ENCODE measurements at regions not wholly inside any gene's neighbourhood (a gene's known extent, or its start where the extent isn't known, plus 50 kb on each side); places are given as distances from the start of the nearest gene placed in this dataset.

DNA sequence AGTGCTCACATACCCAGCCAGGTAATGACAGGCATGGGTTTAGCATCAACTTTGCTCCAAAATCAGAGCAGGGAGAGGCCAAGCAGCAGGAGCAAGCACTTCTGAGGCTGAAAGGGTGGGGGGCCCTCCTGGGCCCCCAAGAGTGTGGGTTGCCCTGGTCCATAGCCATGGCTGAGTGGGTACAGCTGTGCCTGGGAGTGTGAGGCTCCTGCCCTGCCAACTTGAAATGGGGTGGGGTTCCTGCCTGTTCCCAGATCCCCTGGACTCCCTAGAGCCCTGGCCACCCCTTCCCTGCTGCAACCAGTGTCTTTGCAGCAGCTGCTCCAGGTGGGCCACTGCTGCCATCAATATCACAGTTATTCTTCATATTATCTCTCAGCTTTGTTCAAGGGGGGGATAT lies 1224.2 kb upstream of the GJE1 start:
- no peak for DNase-seq (ENCODE audit: low read depth)

DNA sequence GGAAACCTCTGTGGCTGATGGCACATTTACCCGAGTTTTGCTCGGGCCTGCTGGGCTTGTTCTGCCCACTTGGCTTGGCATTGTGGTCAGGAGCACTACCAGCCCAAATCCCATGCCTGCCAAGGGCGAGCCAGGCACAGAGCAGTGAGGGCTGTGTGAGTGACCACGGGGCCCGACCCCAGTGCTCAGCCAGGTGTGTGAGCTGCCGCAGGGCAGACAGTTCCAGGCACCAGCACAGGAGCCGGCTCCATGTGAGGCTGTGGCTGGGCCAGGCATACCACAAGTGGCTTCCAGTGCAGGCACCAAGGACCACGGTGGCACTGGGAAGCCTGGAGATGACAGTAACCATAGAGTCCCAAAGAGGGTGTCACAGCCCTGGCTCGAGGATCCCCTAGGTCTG lies 1225.5 kb upstream of the GJE1 start:
- DNase-seq (ENCODE audit: low read depth), result no peak

DNA sequence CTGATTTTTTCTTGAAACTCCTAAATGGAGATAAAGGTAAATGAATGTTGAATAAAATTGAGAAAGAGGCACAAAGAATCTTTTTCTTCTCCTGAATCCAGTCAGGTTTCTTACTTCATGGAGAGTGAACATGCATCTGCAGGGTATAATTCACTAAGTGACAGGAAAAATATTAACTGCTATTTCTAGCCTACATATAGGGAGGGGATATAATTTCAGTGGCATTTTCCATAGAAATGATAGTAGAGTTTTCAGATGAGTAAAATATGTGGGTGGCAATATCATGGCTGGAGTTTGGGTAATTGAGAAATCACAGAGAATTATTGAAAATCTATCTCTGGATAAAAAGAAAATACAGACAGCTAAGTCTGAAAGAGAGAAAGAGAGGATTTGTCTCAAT lies 1227.0 kb upstream of the GJE1 start:
- no peak for DNase-seq (ENCODE audit: low read depth)

DNA sequence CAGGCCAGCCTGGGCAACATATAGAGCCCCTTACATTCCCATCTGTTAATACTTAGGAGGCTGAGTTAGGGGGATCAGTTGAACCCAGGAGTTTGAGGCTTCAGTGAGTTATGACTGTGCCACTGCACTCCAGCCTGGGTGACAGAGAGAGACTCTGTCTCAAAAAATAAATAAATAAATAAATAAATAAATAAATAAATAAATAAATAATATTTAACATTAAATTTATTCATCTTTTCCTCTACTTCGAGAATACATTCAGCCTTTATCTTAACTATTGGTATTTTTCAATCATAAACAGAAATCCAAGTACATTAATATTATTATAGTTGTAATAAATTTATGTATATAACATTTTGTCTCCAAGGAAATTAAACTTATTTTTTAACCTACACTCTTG lies 1227.7 kb upstream of the GJE1 start:
- no peak for DNase-seq (ENCODE audit: low read depth)

DNA sequence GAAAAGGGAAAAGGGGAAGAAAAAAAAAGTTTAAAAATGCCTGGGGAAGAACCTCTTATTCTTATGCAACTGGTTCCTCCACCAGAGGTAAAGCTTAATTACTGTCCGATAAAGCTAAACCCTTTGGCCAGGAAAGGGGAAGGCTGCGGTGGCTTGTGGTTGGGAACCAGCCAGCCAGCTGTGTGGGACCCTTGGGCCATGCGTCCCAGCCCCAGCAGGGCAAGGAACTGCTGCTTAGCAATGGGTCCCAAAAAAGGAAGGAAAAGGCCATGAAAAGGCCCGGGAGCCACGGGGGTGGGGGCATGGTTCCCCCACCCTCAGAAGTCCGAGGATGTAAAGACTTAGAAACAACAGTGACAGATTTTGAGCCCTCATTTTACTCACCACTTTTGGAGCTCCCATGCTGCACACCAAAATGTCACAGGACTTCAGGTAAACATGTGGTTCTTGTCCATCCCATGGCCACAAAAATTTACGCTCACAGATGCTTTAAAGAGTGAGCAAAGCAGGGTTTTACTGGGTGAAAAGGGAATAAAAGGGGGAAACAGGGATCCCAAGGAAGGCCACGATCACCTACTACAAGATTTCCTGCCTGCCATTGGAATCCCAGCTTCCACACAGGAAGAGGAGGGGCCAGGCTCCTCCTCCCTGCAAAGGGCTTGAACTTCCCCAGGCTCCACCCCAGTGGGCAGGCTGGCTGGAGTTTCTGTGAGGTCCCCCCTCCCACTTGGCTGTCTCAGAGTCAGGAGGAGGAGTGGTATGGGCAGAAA lies 1234.7 kb upstream of the GJE1 start:
- DNase-seq (ENCODE audit: low read depth), result no peak

DNA sequence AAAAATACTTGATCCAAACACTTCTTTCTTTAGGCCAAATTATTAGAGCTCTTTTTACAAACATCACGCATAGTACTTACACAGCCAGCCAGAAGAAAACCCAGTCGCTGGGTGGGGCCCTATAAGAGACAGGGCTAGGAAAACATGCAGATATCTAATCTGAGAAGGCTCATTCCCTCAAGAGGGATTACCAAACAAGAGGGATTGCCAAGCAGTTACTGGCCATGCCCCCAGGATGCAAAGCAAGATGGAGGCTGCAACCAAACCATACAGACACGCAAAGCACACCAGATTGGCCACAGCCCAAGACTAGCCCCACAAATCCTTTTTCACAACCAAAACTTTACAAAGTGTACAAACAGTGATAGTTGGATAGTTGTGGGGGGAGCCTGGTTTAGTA lies 1235.4 kb upstream of the GJE1 start:
- no peak for DNase-seq (ENCODE audit: low read depth)

DNA sequence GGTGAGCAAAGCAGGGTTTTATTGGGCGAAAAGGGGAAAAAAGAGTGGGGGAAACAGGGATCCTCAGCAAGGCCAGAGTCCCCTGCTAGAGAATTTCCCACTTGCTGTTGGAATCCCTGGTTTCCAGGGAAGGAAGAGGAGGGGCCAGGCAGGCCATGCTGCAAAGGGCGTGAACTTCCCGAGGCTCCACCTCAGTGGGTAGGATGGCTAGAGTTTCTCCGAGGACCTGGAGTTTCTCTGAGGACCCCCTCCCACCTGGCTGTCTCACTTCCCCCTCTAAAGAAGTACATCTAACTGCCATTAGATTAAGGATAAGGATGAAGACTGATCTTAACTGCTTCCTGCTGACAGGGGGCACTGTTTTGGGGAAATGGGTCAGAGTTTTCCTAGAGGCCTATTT lies 1239.3 kb upstream of the GJE1 start:
- no peak for DNase-seq (ENCODE audit: low read depth)

DNA sequence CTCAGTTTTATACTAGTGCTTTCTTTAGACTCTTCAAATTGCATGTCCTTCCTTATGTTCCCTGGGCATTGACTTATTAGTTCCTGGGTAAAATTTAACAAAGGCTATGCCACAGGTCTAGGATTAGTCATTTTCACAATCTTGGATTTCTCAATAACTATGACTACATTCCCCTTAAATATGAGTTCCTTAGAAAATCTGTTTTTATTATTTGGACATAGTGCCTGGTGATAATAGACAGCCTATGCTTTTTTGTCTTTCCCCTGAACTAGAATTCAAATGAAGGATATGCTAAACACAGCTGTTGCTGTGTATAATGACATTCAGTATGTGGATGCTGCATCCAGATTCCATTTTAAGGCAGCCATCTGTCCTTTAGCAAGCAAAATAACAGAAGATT lies 1252.8 kb upstream of the GJE1 start:
- peak; percentile 47 for DNase-seq (ENCODE audit: low read depth)

DNA sequence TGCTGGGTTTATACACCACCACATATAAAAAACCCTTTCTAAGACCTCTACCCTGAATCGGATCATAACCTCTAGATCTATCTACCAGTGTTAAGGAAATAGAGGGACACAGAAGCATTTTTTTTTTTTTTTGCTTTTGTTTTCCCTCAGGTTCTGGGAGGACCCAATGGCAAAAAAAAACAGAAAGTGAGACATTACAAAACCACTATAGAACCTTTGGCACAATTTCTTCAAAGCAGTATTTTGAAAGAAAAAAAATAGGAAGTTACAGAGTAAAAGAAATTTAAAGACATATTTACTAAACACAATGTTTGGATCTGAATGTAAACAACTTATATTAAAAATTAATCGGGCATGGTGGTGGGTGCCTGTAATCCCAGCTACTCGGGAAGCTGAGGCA lies 1258.7 kb upstream of the GJE1 start:
- no peak for DNase-seq (ENCODE audit: low read depth)

DNA sequence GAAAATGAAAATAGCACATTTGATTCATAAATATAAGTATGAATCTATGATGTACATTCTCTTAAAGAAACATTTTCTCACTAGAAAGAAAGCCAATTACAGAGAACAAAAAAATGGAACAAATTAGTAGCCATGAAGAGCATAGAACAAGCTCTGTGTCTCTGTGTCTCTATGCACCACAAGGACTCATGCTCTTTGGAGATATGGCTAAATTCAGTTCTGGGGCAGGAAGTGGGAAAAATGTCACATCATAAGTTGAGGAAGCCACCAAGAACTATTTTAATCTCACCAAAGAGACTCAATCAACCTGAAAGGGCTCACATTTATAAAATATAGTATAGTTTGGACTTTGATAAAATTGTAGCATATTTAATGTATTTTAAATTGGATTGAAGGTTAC lies 1259.8 kb upstream of the GJE1 start:
- DNase-seq (ENCODE audit: low read depth), result no peak

DNA sequence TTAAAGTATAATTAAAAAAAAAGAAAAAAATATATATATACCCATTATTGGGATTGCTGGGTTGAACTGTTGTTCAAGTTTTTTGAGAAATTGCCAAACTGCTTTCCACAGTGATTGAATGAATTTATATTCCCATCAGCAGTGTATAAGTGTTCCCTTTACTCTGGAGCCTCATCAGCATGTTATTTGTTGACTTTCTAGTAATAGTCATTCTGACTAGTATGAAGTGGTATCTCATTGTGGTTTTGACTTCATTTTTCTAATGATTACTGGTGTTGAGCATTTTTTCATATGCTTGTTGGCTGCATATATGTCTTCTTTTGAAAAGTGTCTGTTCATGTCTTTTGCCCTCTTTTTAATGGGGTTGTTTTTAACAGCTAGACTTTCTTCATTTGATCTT lies 1260.8 kb upstream of the GJE1 start:
- peak; percentile 38 for DNase-seq (ENCODE audit: low read depth)

DNA sequence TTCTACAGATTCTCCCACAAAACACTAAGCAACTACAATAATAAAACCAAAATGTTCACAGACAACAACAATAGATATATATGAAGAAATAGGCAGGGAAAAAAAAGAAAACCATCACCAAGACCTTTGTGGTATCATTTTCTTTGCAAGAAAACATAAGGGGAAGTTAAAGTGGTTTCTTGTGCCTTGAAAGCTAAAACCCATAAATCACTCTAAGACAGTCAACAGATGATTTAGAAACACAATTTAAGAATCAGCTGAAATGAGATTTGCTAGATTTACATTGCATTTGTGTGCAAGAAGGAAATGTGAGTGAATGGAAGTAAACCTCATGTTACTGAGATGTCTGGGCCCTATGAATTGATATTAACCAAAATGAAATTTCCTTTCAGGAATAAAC lies 1265.4 kb upstream of the GJE1 start:
- no peak for DNase-seq (ENCODE audit: low read depth)

DNA sequence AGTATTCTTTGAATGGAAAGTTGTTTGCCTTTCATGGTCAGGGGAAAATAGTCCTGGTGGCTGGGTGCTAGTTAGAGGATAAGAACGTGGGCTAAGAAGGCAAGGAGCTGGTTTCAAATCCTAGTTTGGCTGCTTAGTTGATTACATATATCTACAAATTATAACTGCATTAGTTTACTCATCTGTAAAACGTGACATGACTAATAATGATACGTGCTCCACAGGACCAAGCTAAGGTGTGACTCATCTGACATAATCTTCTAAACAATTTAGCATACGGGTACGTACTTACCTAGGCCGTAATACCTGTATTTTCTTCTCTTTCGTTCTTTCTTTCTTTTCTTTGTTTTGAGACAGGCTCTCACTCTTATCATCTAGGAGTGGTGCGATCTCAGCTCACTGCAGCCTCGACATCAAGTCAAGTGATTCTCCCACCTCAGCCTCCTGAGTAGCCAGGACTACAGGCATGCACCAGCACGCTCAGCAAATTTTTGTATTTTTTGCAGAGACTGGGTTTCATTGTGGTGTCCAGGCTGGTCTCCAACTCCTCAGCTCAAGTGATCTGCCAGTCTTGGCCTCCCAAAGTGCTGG lies 1274.2 kb upstream of the GJE1 start:
- no peak for DNase-seq (ENCODE audit: low read depth)

DNA sequence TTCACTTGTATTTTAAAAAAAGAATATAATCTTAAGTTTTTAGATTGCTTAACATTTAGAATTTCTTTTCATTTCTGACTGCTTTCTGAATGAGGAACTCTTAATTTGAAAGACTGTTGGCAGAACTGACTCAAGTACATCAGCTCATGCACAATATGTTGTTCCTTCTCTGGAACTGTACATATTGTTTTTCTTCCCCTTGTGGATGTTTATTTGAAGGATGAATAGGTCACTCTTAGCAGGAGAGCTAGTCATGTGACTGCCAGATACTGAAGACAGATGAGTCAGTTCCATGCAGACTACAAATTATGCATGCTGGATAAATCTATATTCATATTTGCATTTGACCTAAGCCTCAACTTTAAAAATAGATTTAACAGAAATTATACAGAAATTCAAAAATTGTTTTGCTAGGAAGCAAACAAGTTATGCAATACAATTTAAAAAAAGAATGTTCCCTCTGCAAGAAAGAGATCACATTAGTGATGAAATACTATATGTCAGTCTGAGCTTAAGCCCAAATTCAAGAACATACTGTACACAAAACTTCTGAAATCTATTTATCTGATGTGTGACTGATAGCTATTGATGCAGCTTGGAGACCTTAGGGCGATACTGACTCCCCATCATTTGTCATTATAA lies 1274.9 kb upstream of the GJE1 start:
- peak; percentile 89 for DNase-seq (ENCODE audit: low read depth)

DNA sequence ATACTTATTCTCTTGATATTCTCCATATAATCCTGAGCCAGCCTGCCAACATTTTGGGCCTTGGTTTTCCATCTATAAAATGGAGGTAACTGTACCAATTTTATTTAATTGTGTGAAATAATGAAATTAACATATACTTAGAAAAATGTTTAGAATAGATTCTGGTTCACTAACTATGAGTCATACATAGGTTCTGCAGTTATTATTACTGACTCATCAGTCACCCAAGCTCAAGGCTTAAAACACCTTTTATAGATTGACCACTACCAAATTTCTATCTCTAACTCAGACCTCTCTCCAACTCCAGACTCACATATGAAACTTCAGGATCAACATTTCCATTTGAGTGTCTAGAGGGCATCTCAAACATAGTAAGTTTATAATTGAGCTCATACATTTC lies 1277.2 kb upstream of the GJE1 start:
- DNase-seq (ENCODE audit: low read depth), result no peak

DNA sequence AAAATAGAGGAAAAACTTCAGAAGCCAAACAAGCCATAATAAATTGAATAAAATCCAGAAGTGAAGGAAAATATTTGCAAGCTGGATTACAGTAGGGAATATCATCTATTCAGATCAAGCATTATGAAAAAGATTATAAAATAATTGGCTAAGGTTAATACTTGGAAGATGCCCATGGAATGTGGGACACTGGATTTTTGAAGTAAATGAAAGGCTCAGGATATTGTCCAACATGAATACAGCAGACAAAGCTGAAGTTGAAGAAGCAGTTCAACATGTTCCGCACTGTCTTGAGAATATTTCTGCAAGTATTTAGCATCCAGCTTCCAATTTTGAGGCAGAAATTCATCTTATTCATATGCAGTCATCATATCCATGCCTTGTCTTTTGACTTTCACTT lies 1278.4 kb upstream of the GJE1 start:
- DNase-seq (ENCODE audit: low read depth), result no peak

DNA sequence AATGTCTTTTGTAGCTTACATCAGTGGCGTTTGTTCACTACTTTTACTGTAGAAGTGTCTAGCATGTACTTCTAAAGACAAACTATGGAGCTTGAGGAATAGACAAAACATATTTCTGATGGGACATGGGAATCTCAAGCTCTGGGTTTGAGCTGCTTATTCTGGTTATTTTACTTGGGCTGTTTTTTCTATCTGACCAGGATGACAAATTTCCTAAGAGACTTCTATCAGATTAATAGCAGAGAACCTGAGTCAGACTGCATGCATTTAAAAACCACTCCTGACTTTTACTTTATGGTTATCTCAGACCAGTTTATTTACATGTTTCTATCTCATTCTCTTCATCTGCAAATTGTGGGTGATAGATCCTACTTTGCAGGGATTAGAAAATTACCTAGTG lies 1282.3 kb upstream of the GJE1 start:
- DNase-seq (ENCODE audit: low read depth), result peak; percentile 41

DNA sequence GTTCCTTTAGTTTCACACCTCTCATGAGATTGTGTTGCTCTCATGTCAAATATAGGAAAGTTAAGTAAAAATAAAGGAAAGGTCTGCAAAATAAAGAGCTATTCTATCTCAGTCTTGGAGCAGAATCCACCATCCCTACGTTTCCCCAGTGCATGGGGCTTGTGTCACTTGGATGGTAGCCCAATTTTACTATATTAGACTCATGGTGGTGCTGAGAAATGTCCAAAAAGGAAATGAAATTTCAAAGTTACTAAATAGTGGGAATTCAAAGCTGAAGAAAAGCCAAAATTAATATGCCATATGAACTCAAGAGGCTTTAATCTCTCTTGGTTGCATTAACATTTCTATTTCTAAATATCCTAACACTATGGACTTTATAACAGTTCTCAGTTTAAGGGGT lies 1283.3 kb upstream of the GJE1 start:
- DNase-seq (ENCODE audit: low read depth), result no peak

DNA sequence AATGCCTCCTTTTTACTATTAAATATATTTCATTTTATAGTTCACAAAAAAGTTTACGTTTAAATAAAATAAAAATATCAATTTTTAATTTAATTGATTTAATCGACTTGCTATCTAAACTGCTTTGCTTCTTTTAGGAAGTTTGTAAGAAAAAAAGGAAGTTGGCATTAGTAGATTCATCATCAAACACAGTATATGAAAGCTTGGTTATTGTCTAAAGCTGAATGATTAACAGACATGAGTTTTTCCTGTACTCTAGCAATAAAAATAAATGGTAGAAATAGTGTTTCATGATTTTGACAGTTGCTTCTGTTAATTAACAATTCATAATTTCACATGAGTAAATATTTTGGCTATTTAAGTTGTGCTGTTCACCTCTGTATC lies 1285.5 kb upstream of the GJE1 start:
- DNase-seq (ENCODE audit: low read depth), result no peak

DNA sequence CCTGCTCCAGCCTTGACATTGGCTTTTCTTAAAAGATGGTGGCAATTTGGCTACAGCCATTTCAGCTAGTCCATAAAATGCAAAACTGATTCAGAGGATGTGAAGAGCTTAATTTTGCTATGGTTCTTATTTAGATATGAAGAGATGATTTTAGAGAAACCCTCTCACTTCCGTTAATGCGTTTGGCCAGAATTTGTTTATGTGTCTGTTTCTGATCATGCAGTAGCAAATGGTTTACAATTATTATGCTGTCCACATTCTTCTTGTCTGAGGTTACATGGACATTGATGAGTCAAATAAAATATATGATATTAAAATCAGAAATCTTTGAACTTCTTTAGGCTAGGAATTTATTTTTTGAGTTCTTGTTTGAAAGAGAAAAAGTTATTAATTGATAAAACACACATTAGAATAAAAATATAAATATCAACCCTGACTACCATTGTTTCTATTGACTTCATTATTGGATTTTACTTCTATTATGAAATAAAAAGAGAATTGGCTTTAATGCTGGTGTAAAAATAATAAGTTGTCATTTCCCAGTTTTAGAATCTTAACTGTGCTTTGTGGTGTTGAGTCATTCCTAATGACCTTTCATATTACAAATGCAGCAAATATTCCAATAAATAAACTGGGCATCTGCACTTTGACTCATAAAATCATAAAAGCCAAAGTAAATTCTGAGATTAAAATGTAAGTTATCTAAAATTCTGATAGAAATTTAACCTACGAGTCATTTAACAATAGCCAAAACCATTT lies 1286.0 kb upstream of the GJE1 start:
- peak; percentile 70 for DNase-seq (ENCODE audit: low read depth)

DNA sequence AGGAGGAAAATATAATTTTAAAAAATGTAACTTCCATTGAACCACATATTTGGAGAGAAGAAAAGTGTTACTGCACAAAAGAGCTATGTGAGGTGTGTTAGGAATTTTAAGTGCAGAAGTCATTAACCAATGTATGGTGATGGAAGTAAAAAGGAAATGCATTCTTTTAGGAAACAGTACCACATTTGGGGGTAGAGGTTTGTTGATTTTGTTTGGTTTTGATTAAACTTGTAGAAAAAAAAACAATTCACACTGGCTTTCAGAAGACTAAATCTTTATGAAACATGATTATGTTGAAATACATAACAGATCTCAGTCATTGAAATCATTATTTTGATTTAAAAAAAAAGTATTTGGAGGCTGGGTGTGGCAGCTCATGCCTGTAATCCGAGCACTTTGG lies 1287.0 kb upstream of the GJE1 start:
- DNase-seq (ENCODE audit: low read depth), result no peak

DNA sequence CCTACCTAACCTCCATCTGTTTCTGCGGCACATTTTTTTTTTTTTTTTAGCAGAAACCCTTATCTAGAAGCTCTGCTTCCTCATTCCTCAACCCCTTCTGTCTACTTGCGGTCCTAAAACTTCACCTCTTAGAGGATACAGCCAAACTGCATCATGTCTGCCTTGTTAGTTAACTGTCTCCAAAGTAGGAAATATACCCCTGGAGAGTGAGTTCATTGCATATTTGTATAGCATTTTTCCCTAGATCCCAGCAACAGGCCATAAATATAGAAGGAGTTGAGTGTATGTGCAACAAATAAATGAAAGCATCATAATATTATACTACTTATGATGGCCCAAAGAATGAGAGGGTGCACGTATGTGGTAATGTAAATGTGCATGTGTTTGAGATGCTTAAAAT lies 1288.6 kb upstream of the GJE1 start:
- DNase-seq (ENCODE audit: low read depth), result no peak

DNA sequence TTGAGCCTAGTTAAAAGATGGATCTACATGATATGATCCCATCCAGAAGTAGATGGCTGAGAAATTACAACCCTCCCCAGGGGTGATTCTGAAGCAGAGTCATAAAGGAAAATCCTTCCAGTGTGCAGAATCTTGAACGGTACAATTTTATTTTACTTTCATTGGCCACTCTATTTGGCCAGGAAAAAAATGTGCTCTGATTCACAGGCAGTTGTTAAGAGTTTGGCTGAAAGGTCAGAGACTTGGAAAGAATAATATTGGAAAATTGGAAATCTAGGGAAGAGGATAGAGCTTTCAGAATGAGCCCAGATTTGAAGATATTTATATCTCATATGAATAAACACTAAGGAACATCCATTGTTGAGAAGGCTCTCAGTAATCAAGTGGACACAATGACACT lies 1299.3 kb upstream of the GJE1 start:
- peak; percentile 67 for DNase-seq (ENCODE audit: low read depth)
